Inflammatory macrophage treated with lipopolysaccharide for 1 hour (primary cell): ENCODE measurements at regions not wholly inside any gene's neighbourhood (a gene's known extent, or its start where the extent isn't known, plus 50 kb on each side); places are given as distances from the start of the nearest gene placed in this dataset.
"Not testable (repeated sequence)": the region's sequence is repeated elsewhere in the genome, so short reads cannot be mapped to it uniquely, and the experiment has no call there.

Source experiments
- DNase-seq, 2 donors: peaks; one replicate each; pipeline ENCODE4 v3.0.0-alpha.2; 2020 to 2022

DNA sequence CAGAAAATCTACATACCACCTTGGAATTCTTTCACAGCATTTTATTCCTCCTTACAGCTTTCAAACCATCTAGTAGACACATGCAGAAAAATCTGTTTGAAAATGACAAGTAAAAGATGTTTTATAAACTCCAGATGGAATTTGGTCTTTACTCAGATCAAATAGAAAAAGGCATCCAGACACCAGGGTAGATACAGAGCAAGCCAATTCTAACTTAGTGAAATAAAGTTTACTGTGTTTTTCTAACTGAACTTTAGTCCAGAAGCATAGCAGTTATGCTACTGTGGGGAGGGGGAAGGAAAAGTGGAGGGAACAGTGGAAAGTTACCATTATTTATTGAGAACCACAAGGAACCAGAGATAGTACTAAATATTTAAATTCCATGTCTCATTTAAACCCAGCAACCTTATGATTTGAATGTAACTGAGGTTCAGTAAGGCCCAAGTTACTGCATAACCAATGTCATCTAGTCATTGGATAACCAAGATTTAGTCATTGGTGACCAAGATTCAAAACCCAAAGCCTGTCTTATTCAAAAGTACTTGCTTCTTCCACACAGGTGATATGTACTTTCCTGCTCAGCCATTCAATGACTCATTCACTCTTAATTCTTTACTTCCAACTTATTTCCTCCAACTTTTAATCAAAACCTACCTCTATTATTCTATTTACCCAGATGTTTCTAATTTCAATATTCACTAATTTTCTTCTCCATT is 57.7 kb downstream of the RAD51AP2 start:
- DNase-seq = no peak

DNA sequence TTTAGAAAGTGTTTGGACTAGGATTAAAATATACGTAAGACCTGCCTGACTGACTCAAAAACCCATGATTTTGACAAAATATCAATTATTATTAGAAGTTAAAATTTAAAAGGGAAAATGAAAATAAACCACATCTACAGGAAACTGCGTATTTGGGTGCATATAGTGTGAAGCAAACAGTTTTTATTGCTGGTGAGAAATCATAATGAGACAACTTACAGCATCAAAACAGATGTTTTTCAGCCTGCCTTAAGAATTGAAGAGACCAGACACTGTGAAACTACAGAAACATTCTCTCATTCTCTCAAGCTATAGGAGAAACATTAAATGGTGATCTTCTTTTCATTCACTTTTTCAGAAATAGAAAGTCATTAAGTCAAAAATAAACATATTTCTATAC is 62.9 kb downstream of the RAD51AP2 start:
- no peak for DNase-seq

DNA sequence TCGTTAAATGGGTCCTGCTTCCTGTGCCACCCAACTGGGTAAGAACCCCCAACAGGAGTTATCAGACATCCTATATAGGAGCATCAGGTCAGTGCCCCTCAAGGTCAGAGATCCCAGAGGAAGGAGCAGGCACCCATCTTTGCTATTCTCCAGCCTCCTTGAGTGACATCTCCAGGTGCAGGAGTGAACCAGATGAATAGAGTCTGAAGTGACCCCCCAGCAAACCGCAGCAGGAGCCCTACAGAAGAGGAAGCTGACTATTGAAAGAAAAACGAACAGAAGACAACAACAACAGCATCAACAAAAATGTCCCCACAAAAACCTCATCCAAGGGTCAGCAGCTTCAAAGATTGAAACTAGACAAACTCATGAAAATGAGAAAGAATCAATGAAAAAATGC is 72.0 kb downstream of the RAD51AP2 start:
- DNase-seq = not testable (repeated sequence)

DNA sequence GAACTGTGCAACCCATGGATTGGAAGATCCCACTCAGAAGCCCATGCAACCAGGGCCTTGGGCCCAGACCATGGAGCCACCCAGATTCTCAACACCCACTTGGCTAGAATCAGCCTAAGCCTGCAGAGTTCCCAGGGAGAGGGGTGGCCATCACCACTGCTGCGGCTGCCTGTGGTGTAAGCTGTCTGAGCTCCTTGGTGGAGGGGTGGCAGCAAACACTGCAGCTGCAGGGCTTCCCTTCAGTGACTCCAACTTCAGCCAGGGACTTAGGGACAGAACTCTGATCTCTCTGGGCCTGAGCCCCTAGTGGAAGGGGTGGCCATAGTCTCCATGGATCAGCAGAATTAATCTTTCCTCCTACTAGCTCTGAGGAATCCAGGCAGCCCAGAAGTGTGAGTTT is 72.5 kb downstream of the RAD51AP2 start:
- DNase-seq = no peak

DNA sequence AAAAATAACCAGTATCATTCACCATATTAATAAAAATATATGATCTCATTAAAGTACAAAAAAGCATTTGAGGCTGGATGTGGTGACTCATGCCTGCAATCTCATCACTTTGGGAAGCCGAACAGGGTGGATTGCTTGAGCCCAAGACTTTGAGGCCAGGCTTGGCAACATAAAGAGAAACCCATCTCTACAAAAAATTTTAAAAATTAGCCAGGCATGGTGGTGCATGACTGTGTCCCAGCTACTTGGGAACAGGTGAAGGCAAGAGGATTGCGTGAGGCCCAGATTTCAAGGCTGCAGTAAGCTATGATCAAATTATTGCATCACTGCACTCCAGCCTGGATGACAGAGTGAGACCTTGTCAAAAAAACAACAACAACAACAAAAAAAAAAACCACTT is 75.9 kb downstream of the RAD51AP2 start:
- no peak for DNase-seq

DNA sequence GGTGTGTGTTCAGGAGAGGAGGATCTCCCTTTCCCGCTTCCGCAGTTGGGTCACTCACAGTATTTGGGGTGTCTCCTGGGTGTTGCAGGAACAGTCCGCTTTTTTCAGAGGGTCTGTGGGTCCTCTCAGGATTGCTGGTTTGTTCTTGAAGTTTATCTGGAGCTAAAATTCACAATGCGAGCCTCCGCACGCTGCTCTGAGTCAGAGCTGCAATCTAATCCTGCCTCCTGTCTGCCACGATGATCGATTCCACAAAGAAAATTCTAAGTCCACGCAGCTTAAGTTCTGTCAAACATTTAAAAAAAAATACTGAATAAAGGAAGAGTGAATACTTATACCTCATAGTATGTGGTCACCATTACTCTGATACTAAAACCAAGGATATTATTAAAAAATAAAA is 76.5 kb downstream of the RAD51AP2 start:
- DNase-seq = no peak

DNA sequence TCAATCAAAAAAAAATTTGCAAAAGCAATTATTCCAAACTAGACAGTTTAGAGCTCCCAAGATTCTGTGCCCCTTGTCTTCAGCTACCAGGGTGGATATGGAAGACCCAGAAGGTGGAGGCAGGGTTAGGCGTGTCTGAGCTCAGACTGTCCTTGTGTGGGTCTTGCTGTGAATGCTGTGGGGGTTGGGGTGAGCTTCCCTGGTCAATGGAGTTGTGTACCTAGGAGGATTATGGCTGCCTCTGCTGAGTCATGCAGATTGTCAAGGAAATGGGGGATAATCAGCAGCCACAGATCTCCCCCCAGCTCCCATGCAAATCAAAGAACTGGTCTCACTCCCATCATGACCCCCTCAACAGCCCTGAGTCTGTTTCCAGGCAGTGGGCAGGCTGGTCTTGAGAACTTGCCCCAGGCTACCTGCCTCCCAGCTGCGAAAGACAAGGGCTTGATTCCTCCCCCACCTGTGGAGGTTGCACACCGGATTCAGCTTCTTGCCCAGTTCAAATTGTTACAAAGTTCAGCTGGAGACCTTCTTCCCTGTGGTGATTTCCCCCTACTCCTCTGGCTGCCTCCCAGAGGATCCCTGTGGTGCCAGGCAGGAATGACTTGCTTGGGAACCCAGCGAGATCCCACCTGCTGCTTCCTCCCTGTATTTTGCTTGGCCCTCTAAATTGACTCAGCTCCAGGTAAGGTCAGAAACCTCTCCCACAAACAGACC is 77.0 kb downstream of the RAD51AP2 start:
- DNase-seq = no peak

DNA sequence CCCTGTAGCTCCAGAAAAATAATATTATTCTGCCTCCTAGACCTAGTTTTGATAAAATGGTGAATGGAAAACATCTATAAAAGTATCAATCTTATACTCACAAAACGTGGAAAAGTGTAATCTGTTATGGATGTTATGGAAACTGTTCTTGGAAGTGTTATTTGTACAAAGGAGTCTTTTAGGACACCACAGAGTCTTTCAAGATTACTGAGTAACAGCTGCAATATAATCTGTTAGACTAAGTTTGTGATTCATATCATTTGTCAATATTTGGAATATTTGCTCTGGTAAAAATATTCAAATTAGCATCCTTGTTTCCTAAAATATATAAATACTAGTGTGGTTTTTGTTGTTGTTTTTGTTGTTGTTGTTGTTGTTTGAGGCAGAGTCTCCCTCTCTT is 87.9 kb downstream of the RAD51AP2 start:
- no peak for DNase-seq

DNA sequence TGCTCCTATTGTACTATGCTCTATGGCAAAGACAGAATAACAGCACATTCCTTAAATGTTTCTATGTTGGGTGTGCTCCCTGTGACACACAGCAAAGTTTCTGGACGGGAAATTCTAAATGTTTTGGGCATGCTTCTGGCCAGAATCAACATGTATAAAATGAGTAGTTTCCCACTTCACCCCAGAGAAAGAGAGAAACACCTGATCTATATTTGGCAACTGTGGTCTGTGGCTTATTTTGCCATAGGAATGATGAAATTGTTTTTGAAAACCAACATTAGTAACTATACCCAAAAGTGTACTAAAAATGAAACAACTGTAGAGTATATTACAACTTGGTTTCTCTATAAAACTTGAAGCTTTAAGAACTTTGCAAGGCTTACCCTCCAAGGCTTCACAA is 89.1 kb downstream of the RAD51AP2 start:
- no peak for DNase-seq

DNA sequence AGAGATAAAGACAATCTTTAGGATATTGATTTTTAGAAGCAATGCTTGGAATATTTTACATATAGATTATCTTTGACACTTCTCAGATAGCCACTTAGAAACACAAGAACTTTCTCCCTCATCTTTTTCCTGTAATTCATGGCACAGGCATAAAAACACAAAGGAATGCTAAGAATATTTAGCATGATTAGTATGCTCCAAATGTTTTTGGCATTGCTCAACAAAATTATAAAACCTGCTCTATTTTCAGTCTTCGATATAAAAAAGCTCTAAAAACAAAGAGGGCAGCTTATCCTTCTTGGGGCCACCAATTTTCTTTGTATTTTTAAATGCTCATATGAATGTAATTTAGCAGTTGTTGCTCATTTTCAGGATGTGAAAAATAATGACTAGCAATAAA is 90.8 kb downstream of the RAD51AP2 start:
- DNase-seq = no peak

DNA sequence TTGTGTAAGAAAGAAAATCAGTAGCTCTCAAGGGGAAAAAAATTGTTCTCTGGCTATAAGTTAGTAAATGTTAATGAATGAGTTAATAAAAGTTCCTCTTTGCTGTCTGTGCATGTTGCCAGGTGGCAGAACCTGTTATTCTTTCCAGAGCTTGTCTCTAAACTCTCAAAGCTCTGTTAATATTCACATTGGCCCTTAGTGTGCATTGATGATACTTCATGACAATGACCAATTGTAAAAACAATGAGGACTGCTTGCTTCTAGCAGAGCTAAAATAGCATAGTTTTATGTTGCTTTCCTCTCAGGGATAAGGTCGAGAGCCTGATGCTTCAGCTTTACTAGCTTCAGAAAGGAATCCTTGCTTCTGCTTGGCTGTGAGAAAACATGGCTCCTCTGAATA is 91.5 kb downstream of the RAD51AP2 start:
- DNase-seq = no peak

DNA sequence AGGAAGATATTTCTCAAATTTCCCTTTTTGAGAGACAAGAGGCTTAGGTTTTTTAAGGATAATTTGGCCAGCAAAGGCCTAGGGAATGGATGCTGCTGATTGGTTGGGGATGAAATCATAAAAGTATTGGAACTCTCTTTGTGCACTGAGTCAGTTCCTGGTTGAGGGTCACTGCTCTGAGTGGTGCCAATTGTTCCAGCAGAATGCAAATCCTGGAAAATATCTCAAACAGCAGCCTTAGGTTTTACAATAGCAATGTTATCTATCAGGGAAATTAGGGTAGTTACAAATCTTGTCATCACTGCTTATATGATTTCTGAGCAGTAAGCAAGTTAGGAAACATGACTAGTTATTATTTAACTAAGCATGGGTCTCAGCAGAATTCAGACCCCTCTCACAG is 96.2 kb downstream of the RAD51AP2 start:
- no peak for DNase-seq

DNA sequence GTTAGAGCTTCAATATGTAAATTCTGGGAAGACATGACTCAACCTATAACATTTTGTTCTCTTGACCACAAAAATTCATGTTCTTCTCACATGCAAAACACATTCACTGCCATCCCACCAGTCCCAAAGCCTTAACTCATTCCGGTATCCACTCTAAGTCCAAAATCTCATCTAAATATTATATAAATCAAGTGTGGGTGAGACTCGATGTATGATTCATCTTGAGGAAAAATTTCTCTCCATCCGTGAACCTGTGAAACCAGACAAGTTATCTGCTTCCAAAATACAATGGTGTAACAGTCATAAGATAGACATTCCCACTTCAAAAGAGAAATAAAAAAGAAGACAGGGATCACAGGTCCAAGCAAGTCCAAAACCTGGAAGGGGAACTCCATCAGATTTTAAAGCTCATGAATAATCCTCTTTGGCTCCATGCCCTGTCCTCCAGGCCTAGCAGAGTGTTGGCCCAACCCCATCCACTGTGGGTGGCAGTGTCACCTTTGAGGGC is 101.3 kb downstream of the RAD51AP2 start:
- no peak for DNase-seq

DNA sequence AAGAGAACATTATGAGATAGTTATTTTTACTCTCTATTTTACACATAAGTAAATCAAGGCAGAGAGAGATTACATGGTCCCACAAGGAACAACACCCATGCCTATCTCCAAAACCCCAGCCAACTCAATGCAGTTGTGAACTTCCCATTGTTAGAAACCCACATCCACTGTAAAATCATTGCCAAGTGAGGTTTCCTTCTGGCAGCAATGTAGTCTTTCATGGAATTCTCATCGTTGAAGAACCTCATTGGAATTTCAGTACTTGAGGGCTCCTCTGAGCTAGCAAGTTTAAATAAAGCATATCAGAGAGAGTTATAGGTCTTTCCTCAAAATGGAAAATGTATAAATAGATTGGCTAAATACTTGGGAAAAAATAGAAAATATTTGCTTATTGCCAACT is 105.2 kb downstream of the RAD51AP2 start:
- no peak for DNase-seq

DNA sequence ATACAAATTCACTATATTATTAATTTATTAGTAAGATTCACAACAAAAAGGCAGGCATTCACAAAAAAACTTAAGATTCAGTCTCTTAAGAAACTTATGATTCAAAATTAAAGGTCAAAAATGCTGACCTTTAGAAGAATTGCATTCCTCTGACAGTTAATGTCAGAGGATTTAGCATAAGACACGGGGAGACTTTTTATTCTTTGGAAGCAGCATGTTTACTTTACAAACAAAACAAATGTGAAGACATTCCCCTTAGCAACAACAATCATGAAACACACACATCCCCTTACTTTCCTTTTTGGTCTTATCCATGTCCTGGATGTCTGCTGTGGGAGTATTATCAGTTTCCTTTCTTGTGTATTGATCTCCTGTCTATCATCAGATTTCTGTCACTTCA is 117.1 kb downstream of the RAD51AP2 start:
- no peak for DNase-seq

DNA sequence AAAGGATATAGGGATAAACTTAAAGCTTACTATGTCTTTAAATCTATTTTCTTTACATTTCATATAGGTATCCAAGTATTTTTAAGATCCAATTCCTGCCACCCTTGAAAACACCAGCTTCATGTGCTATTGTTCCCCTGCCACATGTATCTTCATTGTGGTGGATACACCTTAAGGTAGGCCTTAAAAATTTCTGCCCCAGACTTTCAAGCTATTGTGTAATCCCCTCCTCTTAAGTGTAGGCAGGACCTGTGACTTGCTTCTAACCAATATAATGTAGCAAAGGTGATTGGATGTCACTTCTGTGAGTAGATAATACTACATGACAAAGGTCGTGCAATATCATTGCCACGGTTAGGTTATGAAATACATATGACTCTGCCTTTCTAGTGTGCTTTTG is 119.5 kb downstream of the RAD51AP2 start:
- DNase-seq = no peak

DNA sequence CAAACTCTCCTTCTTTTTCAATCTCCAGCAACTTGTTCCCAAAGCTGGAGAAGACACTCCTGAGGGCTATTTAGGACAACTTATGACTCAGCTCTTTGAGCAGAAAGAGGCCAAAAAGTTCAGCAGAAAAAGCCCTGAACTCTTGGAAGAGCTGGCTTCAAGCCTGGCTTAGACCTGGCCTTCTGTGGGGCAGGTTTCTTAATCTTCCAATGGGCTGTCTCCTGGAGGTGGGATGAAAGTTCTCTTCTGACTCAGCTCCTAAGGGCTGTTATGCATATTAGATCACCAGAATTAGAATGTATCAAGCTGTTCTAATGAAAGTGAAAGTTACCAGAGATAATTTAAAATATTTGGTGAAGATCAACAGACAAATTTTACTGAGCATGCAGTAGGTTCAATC is 129.4 kb downstream of the RAD51AP2 start:
- DNase-seq = no peak

DNA sequence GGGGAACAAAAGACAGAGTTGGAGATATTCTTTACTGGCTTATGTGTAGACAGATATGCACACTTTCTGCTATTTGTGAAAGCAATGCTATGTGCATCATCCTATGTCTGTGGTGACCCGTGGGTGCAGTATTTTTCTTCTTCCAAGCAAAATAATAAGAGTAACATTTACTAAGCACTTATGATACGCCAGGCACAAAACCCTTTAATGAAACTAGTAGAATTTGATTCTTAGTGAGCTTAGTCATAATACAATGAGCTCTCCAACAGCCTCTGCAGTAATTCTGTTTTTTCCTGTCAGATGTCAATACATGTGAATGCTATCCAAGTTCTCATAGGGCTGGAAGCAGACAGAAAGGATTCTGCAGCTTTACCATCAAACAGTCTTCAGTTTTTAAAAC is 130.6 kb downstream of the RAD51AP2 start:
- DNase-seq = no peak

DNA sequence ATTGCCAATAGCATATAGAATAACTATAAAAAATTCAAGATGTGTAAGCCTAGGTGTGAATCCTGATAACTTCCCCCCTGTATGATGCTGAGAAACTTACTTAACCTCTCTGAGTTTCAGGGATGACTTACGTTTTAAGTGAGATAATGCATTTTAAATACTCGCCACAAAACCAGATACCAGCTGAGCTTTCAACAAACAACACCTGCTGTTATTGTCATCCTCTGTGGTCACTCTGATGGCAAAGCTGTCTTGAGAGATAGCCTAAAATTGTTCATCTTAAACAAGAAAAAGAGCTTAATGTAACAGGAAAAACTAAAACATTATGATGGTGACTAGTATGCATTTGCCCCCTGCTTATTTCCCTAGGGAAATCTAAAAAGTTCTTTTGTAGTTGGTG is 131.5 kb downstream of the RAD51AP2 start:
- no peak for DNase-seq

DNA sequence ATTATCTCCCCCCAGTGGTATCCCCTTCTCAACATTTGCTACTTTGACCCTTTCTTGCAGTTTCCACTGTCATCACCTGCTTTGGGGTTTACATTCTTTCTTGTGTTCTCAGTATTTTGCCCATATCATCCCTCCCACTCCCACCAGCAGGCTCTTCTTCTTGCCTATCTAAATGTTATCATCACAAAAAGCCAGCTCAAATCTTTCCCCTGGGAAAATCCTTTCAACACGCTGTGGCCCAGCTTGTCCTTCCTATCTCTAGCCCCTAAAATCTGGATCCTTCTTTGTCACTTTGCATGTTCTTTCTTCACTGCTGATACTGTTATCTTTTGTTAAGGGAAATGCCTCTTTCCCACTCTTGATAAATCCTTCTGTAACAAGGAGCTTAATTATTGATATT is 138.2 kb downstream of the RAD51AP2 start:
- DNase-seq = no peak

DNA sequence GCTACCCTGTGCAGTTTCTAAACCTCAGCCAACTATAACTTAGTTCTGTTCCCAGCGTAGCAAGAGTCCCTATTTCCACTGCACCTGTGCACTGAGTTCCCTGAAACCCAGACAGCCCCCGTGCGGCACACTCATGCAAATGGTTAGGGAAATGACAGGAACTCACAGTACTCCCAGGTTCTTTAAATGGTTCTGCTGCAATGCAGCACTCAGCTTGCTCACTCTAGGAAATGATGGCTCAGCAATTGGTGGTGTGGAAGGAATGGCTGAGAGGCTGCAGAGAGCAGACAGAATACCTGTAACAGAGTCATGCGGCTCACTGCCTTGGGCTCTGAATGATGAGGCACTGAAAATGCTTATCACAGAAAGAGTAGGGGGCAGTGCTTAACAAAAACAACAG is 143.0 kb downstream of the RAD51AP2 start:
- DNase-seq = no peak

DNA sequence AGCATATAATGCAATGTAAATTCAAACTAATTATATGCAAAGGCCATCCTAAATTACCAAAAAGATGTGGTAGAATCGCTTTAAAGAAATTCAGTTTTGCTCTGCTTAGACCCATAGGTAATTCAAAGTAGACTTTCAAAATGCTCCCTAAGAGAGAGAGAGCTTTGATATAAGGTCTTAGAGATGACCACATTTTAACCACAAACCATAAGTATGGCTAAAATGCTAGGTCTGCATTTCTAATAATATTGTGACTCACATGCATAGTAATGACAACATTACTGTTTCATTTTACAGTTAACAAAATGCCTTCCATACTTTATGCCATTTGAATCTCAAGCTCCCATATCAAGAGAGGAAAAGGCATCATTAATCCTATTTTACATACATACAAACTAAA is 144.5 kb downstream of the RAD51AP2 start:
- DNase-seq = no peak

DNA sequence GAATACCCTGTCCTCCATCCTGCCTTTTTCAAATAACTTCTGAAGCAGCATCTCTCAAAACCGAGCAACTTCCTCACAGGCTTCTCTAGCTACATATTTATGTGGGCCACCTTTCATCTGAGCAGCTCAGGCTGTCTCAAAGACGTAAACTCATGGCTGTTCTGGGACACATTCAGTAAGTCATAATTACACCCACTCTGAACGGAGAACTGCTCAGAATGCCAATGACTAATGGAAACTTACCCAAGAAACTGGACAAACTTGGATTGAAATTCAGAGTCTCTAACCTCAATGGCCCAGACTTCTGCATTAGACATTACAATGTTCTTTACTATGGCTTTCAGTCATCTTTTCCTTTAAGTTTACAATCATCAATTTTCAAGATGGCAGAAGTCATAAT is 145.2 kb downstream of the RAD51AP2 start:
- DNase-seq = no peak

DNA sequence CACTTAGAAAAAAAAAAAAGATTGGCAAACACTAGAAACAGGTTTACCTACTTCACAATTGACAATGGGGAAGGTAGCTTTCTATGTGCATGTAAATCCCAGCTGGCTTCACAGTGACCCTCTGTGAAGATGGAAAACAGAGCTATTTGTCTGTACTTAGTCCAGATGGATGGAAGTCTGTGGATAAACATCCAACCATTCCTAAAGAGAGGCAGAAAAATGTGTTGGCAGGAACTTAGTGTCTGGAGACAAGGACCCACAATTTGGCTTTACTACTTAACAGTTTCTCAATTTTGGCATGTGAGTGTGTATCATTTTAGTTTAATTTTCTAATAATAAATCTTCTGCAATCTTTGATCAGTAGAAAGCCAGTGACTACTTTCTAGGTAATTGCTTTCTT is 154.4 kb downstream of the RAD51AP2 start:
- DNase-seq = no peak

DNA sequence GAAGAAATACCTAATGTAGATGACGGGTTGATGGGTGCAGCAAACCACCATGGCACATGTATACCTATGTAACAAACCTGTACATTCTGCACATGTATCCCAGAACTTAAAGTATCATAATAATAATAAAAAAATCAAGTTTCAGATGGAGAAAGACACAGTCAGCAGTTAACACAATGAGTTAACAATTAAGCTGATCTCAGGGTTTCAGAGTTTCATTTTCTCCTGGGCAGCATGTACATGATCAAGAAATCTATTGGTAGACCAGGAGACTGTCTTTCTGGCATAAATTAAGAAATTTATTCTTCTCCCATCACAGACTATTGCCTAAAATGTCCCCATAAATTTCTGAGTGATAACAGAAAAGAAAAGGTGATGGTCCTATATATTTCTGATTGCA is 155.3 kb downstream of the RAD51AP2 start:
- DNase-seq = no peak
